ENCODE measurements at regions not wholly inside any gene's neighbourhood (a gene's known extent, or its start where the extent isn't known, plus 50 kb on each side); places are given as distances from the start of the nearest gene placed in this dataset.

GRCh38 chr17:37802712-37803416 lies 58.0 kb upstream of the HNF1B start:
- no peak for TF ChIP-seq CREB5 (CRISPR knock-in tag; IDR thresholded peaks at IDR 0.05; ENCODE audit: low read depth)
- TF ChIP-seq PATZ1 (CRISPR knock-in tag; IDR thresholded peaks at IDR 0.05; ENCODE audit: borderline replicate concordance): no peak
- TF ChIP-seq TCF4 (CRISPR knock-in tag; IDR thresholded peaks at IDR 0.05; ENCODE audit: borderline replicate concordance): no peak
- TF ChIP-seq RARB (CRISPR knock-in tag; IDR thresholded peaks at IDR 0.05): no peak
